ENCODE measurements at regions not wholly inside any gene's neighbourhood (a gene's known extent, or its start where the extent isn't known, plus 50 kb on each side); places are given as distances from the start of the nearest gene placed in this dataset.
"Not testable (repeated sequence)": the region's sequence is repeated elsewhere in the genome, so short reads cannot be mapped to it uniquely, and the experiment has no call there.

GRCh38 chr14:25316007-25316406 is 266.1 kb upstream of the STXBP6 start:
- not testable (repeated sequence) for DNase-seq (ENCODE audit: low read depth)

GRCh38 chr14:25308244-25308643 is 258.3 kb upstream of the STXBP6 start:
- DNase-seq (ENCODE audit: low read depth) = no peak

DNA sequence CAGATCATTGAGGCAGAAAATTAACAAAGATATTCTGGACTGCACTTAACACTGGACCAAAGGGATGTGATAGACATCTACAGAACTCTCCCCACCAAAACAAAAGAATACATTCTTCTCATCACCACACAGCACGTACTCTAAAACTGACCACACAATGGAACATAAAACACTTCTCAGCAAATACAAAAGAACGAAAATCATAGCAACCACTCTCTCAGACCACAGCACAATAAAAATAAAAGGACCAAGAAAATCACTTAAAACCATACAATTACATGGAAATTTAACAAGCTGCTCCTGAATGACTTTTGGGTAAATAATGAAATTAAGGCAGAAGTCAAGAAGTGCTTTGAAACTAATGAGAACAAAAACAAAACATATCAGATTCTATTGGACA is 254.0 kb upstream of the STXBP6 start:
- DNase-seq (ENCODE audit: low read depth) = no peak

GRCh38 chr14:25298238-25298637 is 248.3 kb upstream of the STXBP6 start:
- DNase-seq (ENCODE audit: low read depth) = no peak

DNA sequence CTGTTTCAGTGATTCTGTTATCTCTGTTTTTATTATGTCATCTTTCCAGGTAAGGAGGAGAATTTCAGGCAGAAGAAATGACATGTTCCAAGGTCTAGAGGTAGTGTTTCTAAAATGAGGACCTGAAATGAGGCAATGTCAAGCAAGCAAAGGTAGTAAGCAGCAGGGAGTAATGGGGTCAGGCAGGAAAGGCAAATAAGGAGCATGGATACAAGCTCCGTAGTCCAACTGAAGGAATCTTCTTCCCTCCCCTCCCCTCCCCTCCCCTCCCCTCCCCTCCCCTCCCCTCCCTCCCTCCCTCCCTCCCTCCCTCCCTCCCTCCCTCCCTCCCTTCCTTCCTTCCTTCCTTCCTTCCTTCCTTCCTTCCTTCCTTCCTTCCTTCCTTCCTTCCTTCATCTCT is 240.2 kb upstream of the STXBP6 start:
- not testable (repeated sequence) for DNase-seq (ENCODE audit: low read depth)

DNA sequence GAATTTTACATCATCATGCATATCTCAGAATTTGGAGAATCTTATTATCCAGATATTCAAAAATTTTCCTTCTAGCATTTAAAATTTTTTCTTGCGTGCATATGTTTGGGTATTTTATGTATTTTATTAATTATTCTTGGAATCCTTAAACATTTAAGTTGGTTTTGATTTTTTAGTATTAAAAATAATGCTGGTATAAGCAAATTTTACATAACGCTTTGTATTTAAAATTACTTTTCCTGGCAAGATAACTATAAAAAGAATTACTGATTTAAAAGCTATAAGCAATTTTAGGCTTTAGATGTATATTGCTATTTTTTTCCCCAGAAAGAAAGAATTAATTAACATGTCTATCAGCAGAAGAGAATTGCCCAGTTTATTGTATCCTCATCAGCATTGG is 224.6 kb upstream of the STXBP6 start:
- DNase-seq (ENCODE audit: low read depth) = no peak

GRCh38 chr14:25267186-25267585 is 217.2 kb upstream of the STXBP6 start:
- DNase-seq (ENCODE audit: low read depth) = no peak

DNA sequence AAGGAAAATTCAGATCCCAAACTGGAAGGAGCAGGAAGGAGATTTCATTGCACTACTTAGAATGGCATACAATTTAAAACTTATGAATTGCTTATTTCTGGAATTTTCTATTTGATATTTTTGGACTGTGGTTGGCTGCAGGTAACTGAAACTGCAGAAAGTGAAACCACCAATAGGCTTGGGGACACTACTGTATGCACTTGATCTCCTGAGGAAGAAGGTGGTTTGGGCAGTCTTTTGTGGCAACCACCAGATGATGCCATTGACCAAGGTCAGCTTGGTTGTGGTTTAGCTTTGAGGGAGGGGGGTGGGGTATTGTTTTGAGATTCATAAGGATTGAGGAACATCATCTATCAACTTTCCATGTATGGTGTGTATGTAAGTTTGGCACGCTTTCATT is 209.5 kb upstream of the STXBP6 start:
- DNase-seq (ENCODE audit: low read depth) = no peak

GRCh38 chr14:25252793-25253192 is 202.8 kb upstream of the STXBP6 start:
- DNase-seq (ENCODE audit: low read depth) = no peak

GRCh38 chr14:25250516-25250915 is 200.6 kb upstream of the STXBP6 start:
- no peak for DNase-seq (ENCODE audit: low read depth)

- DNase-seq (ENCODE audit: low read depth) = no peak
These were observed 197.7 kb upstream of the STXBP6 start for GRCh38 chr14:25247609-25248008.

DNA sequence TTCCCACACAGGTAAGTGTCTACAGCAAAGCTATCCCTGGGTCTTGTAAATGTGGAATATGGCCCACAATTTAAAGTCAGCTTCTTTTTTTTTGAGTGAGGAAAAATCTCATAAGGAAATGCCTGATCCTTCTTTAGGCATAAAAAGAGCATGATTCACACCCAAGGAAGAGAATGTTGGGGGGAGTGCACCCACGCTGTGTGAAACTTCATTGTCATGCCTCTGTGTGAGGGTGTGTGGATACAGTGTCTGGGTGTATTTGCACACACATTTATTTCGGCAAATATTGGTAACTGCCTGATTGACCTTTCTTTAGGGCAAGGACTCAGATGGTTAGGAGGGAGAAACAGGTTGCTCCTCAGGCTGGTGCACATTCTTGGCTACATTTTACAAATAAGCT is 196.8 kb upstream of the STXBP6 start:
- DNase-seq (ENCODE audit: low read depth) = no peak

- no peak for DNase-seq (ENCODE audit: low read depth)
These were observed 189.2 kb upstream of the STXBP6 start for GRCh38 chr14:25239170-25239569.

DNA sequence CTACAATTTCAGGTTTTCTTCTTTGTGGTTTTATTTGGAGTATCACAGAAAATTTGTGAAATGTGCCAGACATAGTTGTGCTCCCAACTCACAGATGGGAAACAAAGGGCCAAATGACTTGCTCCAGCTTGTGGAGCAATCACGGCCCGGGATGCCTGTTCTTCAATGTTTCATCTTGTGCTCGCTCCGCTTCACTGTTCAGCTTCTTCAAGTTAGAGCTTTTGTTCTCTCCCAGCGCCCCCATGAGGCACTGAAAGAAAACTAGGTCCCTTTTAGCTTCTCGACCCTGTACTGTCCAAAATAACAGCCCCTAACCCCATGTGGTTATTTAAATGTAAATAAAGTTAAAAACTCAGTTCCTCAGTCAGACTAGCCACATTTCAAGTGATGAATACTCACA is 187.9 kb upstream of the STXBP6 start:
- DNase-seq (ENCODE audit: low read depth) = no peak

DNA sequence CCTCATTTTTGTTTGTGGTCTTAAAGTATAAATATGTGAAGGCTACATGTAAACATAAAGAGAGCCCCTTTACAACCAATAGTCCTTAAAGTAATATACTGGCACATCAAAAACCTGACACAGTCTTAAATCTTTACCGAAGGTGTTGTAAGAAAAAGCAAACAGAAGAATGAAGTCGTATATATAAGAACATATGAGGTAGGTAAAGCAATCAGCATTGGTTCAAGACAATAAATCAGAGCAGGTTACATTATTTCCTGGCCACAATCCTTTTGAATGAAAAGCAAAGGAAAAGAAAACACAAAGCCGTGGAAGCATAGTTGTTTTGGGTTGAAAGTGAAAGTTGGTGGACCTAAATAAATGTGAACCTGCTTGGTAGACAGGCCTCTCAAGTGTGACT is 183.7 kb upstream of the STXBP6 start:
- DNase-seq (ENCODE audit: low read depth) = no peak

DNA sequence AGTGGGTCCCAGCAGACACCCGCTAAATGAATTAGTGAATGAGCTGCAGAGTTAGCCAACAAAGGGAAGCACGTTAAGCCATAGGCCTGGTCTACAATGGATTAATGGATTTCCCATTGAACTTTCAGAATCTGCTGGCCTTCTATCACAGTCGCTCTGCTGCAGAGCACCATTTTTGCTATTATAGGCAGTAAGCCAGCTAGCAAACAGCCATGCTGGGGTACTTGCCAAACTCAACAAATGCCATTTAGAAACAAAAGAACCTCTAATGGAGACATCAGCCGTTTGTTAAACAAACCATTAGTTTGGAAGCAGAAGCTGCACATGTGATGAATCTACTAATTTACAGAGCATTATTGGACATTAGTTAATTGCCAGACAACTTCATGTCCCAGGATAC is 181.1 kb upstream of the STXBP6 start:
- no peak for DNase-seq (ENCODE audit: low read depth)

GRCh38 chr14:25226214-25226613 is 176.3 kb upstream of the STXBP6 start:
- no peak for DNase-seq (ENCODE audit: low read depth)

DNA sequence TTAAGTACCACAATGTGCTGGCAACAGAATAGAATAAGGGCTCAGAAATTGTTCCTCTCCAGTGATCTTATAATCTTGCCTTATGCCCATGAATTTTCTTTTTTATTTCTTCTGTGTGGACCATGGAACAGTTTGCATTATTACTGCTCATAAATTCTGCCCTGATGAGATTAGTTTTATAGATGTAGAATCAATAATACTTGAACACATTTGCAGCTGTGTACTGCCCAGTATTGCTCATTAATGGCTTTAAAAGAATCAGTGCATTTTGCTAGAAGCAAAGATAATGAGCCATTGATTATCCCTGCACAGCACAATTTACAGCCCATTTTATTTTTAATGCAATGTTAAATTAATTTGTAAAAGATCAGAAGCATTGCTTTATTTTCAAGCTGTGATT is 172.3 kb upstream of the STXBP6 start:
- DNase-seq (ENCODE audit: low read depth) = no peak

- DNase-seq (ENCODE audit: low read depth) = no peak
These were observed 170.6 kb upstream of the STXBP6 start for GRCh38 chr14:25220514-25220913.

GRCh38 chr14:25215607-25216006 is 165.7 kb upstream of the STXBP6 start:
- DNase-seq (ENCODE audit: low read depth) = no peak

- no peak for DNase-seq (ENCODE audit: low read depth)
These were observed 147.9 kb upstream of the STXBP6 start for GRCh38 chr14:25197885-25198284.

DNA sequence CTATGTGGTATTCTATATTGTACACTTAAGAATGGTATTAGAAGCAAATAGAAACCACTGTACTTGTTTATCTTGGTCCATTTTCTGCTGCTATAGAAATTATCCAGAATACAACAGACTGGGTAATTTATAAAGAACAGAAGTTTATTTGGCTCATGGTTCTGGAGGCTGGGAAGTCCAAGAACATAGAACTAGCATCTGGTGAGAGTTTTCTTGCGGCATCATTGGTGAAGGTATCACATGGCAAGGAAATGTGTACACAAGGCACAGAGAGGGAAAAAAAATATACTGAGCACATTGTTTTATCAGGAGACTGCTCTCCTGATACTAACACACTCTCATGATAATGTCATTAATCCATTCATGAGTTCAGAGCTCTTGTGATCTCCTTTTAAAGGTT is 130.3 kb upstream of the STXBP6 start:
- no peak for DNase-seq (ENCODE audit: low read depth)

- peak; percentile 30 for DNase-seq (ENCODE audit: low read depth)
These were observed 128.3 kb upstream of the STXBP6 start for GRCh38 chr14:25178255-25178654.

GRCh38 chr14:25150934-25151790 is 101.2 kb upstream of the STXBP6 start:
- peak; percentile 39 for DNase-seq (ENCODE audit: low read depth)

Measured in HS-27A (cell line).